OCI-LY1 (cell line): ENCODE measurements at regions not wholly inside any gene's neighbourhood (a gene's known extent, or its start where the extent isn't known, plus 50 kb on each side); places are given as distances from the start of the nearest gene placed in this dataset.

ENCODE experiments used
- H2AFZ ChIP-seq: fragments of 200-600 bp; sonication (generic), shearing (Covaris generic); 2 replicates; pipeline ENCODE4 v1.6.0; 2014; ENCODE audit warnings: antibody characterized with exemption, mild to moderate bottlenecking, low read length
- H3F3A ChIP-seq: fragments of 200-600 bp; sonication (generic), shearing (Covaris generic); 2 replicates; pipeline ENCODE4 v1.6.0; 2014; ENCODE audit warnings: mild to moderate bottlenecking, antibody characterized with exemption, low read length, moderate library complexity; ENCODE audit not compliant: insufficient read depth
- H3K27ac ChIP-seq: fragments of 200-600 bp; sonication (generic); 2 replicates; pipeline ENCODE4 v1.5.1; 2014; ENCODE audit warnings: low read length, mixed run types, mild to moderate bottlenecking, low read depth; ENCODE audit not compliant: poor library complexity, severe bottlenecking
- H3K27me3 ChIP-seq: fragments of 200-600 bp; sonication (generic); 2 replicates; pipeline ENCODE4 v1.6.0; 2014; ENCODE audit warnings: antibody characterized with exemption, mild to moderate bottlenecking, low read length, moderate library complexity; ENCODE audit not compliant: insufficient read depth
- H3K36me3 ChIP-seq: fragments of 200-600 bp; sonication (generic); 2 replicates; pipeline ENCODE4 v1.6.1; 2014; ENCODE audit warnings: mild to moderate bottlenecking, antibody characterized with exemption, low read length, moderate library complexity, mixed read lengths; ENCODE audit not compliant: insufficient read depth
- H3K4me1 ChIP-seq: fragments of 200-600 bp; sonication (generic); 2 replicates; pipeline ENCODE4 v1.5.1; 2014; ENCODE audit warnings: mild to moderate bottlenecking, low read length, moderate library complexity; ENCODE audit not compliant: insufficient read depth, severe bottlenecking
- H3K4me2 ChIP-seq: fragments of 200-600 bp; sonication (generic), shearing (Covaris generic); 2 replicates; pipeline ENCODE4 v1.6.1; 2014; ENCODE audit warnings: low read length
- H3K4me3 ChIP-seq: fragments of 200-600 bp; sonication (generic); 2 replicates; pipeline ENCODE4 v1.5.1; 2014; ENCODE audit warnings: low read length, low read depth, mild to moderate bottlenecking, mixed read lengths; ENCODE audit not compliant: poor library complexity, severe bottlenecking
- H3K79me2 ChIP-seq: fragments of 200-600 bp; shearing (Covaris generic); 2 replicates; pipeline ENCODE4 v1.6.1; 2016; ENCODE audit warnings: mixed run types, low read length, mixed read lengths; ENCODE audit not compliant: insufficient read depth
- H3K9ac ChIP-seq: fragments of 200-600 bp; sonication (generic), shearing (Covaris generic); 2 replicates; pipeline ENCODE4 v1.6.1; 2014; ENCODE audit warnings: mild to moderate bottlenecking, low read length, mixed read lengths
- H3K9me2 ChIP-seq: fragments of 200-600 bp; sonication (generic), shearing (Covaris generic); 2 replicates; pipeline ENCODE4 v1.6.1; 2014; ENCODE audit warnings: low read depth, mild to moderate bottlenecking, low read length, mixed read lengths
- H3K9me3 ChIP-seq: fragments of 200-600 bp; shearing (Covaris generic); 2 replicates; pipeline ENCODE4 v1.6.1; 2014; ENCODE audit warnings: low read length, mixed read lengths
- H4K20me1 ChIP-seq: fragments of 200-600 bp; sonication (generic), shearing (Covaris generic); 2 replicates; pipeline ENCODE4 v1.6.0; 2016; ENCODE audit warnings: mild to moderate bottlenecking, low read length; ENCODE audit not compliant: insufficient read depth
- EZH2 ChIP-seq: fragments of 200-600 bp; sonication (generic), shearing (Covaris generic); IDR thresholded peaks from 2 replicates; pipeline ENCODE4 v1.8.0; 2017; ENCODE audit warnings: borderline replicate concordance, mixed run types, mild to moderate bottlenecking, antibody characterized with exemption, low read length, moderate library complexity, mixed read lengths
- TF ChIP-seq, protein P1 (sequence below): fragments of 200-600 bp; sonication (generic), shearing (Covaris generic); IDR thresholded peaks from 2 replicates; pipeline ENCODE4 v1.5.1; 2017; ENCODE audit warnings: mild to moderate bottlenecking, antibody characterized with exemption, low read length, moderate library complexity, mixed read lengths

DNA sequence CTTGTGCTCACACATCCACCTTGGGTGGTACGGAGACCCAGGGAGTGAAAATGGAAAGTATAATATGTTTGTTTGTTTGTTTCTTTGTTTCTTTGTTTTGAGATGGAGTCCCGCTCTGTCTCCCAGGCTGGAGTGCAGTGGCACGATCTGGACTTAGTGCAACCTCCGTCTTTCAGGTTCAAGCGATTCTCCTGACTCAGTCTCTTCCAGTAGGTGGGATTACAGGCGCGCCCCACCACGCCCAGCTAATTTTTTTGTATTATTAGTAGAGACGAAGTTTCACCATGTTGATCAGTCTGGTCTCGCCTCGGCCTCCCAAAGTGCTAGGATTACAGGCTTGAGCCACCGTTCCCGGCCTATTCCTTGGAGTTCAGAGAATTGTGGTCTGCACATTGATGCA lies 115.4 kb downstream of the TRIM27 start:
- H3F3A ChIP-seq: no peaks in the 10 kb centered on the region
- TF ChIP-seq, protein P1, sequence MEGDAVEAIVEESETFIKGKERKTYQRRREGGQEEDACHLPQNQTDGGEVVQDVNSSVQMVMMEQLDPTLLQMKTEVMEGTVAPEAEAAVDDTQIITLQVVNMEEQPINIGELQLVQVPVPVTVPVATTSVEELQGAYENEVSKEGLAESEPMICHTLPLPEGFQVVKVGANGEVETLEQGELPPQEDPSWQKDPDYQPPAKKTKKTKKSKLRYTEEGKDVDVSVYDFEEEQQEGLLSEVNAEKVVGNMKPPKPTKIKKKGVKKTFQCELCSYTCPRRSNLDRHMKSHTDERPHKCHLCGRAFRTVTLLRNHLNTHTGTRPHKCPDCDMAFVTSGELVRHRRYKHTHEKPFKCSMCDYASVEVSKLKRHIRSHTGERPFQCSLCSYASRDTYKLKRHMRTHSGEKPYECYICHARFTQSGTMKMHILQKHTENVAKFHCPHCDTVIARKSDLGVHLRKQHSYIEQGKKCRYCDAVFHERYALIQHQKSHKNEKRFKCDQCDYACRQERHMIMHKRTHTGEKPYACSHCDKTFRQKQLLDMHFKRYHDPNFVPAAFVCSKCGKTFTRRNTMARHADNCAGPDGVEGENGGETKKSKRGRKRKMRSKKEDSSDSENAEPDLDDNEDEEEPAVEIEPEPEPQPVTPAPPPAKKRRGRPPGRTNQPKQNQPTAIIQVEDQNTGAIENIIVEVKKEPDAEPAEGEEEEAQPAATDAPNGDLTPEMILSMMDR: no peak
- no peak for TF ChIP-seq EZH2
- H3K9me2 ChIP-seq: no peaks in the 10 kb centered on the region
- no peaks in the 10 kb centered on the region for H3K4me1 ChIP-seq
- H3K4me3 ChIP-seq: peak overlapping the region; percentile 27
- peak overlapping the region; percentile 59 for H3K4me2 ChIP-seq
- H3K79me2 ChIP-seq: no peaks in the 10 kb centered on the region
- no peaks in the 10 kb centered on the region for H3K9me3 ChIP-seq
- H2AFZ ChIP-seq: no peak overlapping the region
- H3K27ac ChIP-seq: no peak overlapping the region
- no peaks in the 10 kb centered on the region for H3K36me3 ChIP-seq
- no peak overlapping the region for H3K9ac ChIP-seq
- no peaks in the 10 kb centered on the region for H4K20me1 ChIP-seq
- H3K27me3 ChIP-seq: no peaks in the 10 kb centered on the region; the same call in 1 of the 2 replicates

DNA sequence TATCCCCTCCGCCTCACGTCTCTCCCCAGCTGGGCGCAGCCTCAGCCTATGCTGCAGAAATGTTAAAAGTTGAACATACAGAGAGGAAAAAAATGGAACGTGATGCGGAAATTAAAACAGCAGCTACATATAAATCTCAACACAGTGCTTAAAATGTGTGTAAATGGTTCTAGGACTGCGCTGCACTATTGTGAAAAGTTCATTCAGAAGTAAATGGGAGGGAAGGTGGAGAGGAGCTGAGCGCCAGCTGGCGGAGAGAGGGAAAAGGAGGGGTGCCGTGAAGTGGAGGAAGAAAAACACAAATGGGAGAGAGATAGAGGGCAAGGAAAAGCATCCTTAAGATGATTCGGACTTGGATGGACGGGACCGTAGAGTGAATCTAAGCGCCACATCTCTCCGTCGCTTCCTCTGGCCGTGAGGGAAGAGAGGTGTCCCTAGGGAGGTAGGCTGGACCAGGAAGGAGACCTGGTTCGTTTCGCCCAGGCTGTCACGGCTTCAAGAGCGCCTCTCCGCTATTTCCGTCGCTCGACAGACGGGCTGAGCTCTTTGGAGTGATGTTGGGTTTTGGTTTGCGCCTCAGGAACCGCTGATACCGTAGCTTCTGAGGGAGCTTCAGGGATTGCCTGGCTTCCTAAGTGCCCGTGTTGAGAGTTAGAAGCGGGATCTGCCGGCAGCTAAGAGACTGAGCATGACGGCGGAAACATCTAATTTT lies 113.7 kb downstream of the TRIM27 start:
- Histone ChIP-seq H3K36me3 (no peaks in the 10 kb centered on the region), H3K79me2 (no peaks in the 10 kb centered on the region), H2AFZ (no peak overlapping the region), H3K27me3 (no peaks in the 10 kb centered on the region; the same call in 1 of the 2 replicates), H3K4me1 (no peaks in the 10 kb centered on the region), H4K20me1 (no peaks in the 10 kb centered on the region), H3K9me3 (no peaks in the 10 kb centered on the region), H3K4me2 (no peak overlapping the region), H3K9me2 (no peaks in the 10 kb centered on the region), H3K4me3 (no peak overlapping the region), H3K27ac (no peak overlapping the region), H3K9ac (no peak overlapping the region), H3F3A (no peaks in the 10 kb centered on the region)
- no peak for TF ChIP-seq EZH2
- TF ChIP-seq, protein P1: no peak

DNA sequence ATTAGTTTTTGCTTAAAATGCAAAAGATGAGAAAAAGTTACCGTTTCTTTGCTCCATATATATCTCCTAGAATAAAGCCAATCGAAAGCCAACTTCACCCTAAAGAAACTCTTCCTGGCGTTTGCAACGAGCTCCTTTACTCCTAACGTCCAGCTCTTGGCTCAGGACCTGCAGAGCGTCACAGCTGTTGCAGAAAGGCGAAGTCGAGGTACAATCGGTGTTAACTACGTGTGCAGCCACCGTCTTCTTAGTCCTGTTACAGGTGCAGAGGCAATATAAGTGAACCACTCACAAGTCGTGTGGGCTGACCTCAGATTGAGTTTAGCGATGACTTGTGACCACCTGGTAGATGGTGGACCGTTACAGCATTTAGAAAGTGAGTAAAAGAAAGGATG lies 113.1 kb downstream of the TRIM27 start:
- Histone ChIP-seq H3K27me3 (no peaks in the 10 kb centered on the region; the same call in 1 of the 2 replicates), H3K36me3 (no peaks in the 10 kb centered on the region), H3K9ac (no peak overlapping the region), H3K27ac (no peak overlapping the region), H3K4me1 (no peaks in the 10 kb centered on the region), H3K79me2 (no peaks in the 10 kb centered on the region), H3K4me3 (no peak overlapping the region), H3K9me2 (no peaks in the 10 kb centered on the region), H4K20me1 (no peaks in the 10 kb centered on the region), H3K4me2 (no peak overlapping the region; the same call in 1 of the 2 replicates), H3K9me3 (no peaks in the 10 kb centered on the region), H3F3A (no peaks in the 10 kb centered on the region), H2AFZ (no peak overlapping the region)
- TF ChIP-seq, protein P1: no peak
- TF ChIP-seq EZH2: no peak
